Iris pigment epithelial cell (primary cell): ENCODE measurements at regions not wholly inside any gene's neighbourhood (a gene's known extent, or its start where the extent isn't known, plus 50 kb on each side); places are given as distances from the start of the nearest gene placed in this dataset.

Experiments used
- DNase-seq: peaks from one replicate; pipeline ENCODE4 v3.0.0-alpha.2; 2011; ENCODE audit warnings: low read depth

GRCh38 chr18:45119876-45120275, 439.2 kb downstream of the SETBP1 start:
- no peak for DNase-seq

- no peak for DNase-seq
Measured at GRCh38 chr18:45121146-45121545, 440.5 kb downstream of the SETBP1 start.

- no peak for DNase-seq
Measured at GRCh38 chr18:45122506-45122905, 441.8 kb downstream of the SETBP1 start.

GRCh38 chr18:45127405-45127804, 446.7 kb downstream of the SETBP1 start:
- no peak for DNase-seq

- DNase-seq = no peak
Measured at GRCh38 chr18:45133276-45133675, 452.6 kb downstream of the SETBP1 start.

DNA sequence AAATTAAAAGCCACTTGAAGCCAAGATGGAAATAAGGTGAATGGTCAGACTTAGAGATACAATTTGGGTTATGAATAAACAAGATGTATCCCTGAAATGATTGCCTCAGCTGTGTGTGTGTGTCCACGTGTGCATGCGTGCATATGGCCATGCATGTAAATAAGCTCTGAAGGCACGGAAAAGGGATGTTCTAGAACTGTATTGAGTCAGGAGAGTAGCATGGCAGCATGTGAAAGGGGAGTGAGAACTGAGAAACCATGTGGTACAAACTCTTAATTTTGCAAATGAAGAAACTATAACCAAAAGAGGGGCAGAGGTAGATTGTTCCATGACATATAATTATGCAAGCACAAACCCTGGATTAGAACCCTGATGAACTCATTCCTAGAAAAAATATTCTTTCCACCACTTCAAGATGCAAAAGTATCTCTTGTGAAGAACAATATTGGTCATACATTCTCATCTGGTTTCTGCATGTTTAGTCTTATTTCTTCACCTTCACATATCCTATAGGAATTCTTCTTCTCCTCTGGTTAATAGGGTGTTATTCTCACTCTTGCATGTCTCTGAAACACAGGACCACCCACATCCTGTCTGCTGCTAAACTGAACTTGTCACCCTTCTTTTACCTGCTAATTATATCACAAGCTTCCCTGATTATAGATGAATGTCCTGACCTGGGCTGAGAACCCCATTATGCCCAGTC, 455.8 kb downstream of the SETBP1 start:
- DNase-seq = no peak

- DNase-seq = no peak
Measured at GRCh38 chr18:45137087-45137419, 456.4 kb downstream of the SETBP1 start.

DNA sequence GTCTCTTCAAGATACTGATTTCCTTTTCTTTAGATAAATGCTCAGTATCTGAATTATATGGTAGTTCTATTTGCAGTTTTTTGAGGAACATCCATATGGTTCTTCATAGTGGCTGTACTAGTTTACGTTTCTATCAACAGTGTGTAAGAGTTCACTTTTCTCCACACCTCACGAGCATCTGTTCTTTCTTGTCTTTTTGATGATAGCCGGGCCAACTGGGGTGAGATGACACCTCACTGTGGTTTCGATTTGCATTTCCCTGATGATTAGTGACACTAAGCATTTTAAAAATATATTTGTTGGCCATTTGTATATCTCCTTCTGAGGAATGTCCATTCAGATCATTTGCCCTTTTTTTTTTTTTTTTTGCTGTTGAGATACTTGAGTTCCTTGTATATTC, 458.8 kb downstream of the SETBP1 start:
- DNase-seq = no peak

GRCh38 chr18:45142868-45143267, 462.2 kb downstream of the SETBP1 start:
- DNase-seq = no peak

DNA sequence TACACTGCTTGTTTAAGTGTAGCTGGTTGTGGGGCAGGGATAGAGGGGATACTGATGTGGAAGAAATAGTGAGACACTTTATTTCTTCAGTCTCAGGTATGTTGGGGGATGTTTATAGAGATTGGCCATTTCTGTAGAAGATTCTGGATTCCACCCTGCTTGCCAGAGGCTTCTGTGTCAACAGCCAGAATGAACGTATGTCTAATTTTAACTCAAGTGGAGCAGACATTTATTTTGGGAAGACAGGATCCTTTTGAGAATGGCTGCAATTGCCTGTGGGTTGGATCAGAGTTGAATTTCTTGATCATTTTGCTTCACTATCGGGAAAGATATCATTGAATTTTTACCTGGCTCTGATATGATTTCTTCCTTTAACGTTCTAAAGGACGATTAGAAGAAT, 465.6 kb upstream of the SLC14A2 start:
- no peak for DNase-seq

GRCh38 chr18:45151645-45152044, 463.6 kb upstream of the SLC14A2 start:
- DNase-seq = no peak

DNA sequence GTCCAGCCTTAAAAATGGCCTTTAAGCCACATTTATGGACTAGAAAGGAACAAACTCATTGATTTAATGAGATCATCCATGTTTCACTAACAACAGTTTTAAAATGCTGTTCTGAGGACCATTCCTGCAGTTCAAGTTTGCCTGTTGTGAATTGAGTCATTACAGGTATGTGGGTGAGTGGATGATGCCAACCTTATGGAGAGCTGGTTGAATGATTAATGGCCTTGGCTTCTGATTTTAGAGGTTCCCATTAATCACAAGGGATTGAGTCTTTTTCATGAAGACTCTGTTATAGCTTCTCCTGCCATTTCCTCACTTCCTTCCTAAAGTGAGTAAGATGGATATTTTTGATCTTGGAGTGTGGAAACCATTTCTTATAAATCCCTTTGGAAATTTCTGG, 459.8 kb upstream of the SLC14A2 start:
- peak; percentile 1 for DNase-seq

- DNase-seq = peak; percentile 29
Measured at GRCh38 chr18:45156946-45157345, 458.3 kb upstream of the SLC14A2 start.

DNA sequence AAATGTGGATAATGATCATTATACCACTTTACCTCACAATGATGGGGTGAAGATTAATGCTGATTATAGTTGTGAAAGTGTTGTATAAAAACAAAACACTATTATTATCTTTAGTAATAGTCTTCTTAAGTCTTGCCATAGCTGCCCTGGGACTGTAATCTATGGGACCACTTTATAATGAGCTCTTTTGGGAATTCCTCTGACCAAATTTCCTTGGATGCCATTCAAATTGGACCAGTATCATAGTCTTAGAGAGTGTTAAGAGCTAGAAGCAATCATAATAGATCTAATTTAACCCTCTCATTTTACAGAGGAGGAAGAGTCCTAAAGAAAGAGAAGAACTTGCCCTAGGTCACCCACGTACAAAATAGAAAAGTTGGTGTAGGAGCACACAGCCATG, 457.7 kb upstream of the SLC14A2 start:
- no peak for DNase-seq

DNA sequence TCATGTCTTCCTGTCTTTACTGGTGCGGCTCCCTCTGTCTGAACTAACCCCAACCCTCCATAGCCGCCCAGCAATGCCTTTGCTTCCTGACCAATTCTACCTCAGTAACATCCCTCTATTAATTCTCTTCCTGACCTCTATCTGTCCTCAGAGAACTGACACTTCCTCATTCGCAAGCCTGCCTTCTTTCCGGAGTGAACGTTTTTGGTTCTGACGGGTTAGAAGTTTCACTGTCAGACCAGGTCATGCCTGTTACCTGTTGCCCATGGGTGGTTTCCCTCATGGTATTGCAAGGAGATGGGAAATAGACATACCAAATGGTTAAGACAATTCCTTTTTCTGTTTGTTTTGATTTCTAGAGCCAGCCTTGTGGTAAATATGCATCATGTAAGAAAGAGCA, 453.4 kb upstream of the SLC14A2 start:
- DNase-seq = no peak

GRCh38 chr18:45163871-45164270, 451.4 kb upstream of the SLC14A2 start:
- no peak for DNase-seq

DNA sequence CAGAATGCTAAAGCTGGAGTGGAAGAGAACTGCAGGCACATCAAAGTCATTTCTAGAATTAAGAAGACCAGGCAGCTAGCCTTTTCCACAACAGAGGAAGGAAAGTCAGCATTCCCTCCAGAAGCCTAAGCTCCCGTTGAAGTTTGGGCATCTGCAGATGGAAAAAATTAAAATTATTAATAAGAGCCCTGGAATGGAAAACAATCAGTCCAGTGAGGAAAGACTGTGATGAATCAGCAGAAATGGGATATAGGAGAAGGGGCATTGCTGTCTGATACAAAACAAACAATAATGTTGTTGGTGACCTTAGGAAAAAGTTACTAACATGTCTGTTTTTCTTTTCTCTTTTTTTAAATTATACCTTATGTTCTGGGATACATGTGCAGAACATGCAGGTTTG, 450.7 kb upstream of the SLC14A2 start:
- DNase-seq = no peak

- DNase-seq = no peak
Measured at GRCh38 chr18:45165176-45165713, 450.0 kb upstream of the SLC14A2 start.

GRCh38 chr18:45165871-45166270, 449.4 kb upstream of the SLC14A2 start:
- peak; percentile 1 for DNase-seq

GRCh38 chr18:45166341-45166835, 448.9 kb upstream of the SLC14A2 start:
- DNase-seq = peak; percentile 87

- DNase-seq = peak; percentile 65
Measured at GRCh38 chr18:45166836-45167551, 448.3 kb upstream of the SLC14A2 start.

GRCh38 chr18:45167631-45168280, 447.5 kb upstream of the SLC14A2 start:
- DNase-seq = peak; percentile 62
